ENCODE measurements at regions not wholly inside any gene's neighbourhood (a gene's known extent, or its start where the extent isn't known, plus 50 kb on each side); places are given as distances from the start of the nearest gene placed in this dataset.

GRCh38 chr18:46268671-46269070 is 164.5 kb downstream of the HAUS1 start:
- no peak for DNase-seq

- DNase-seq: no peak
These were observed 165.1 kb downstream of the HAUS1 start for GRCh38 chr18:46269275-46269674.

- no peak for DNase-seq
These were observed 167.3 kb downstream of the HAUS1 start for GRCh38 chr18:46271488-46271887.

GRCh38 chr18:46273861-46274260 is 169.7 kb downstream of the HAUS1 start:
- no peak for DNase-seq

GRCh38 chr18:46274266-46274665 is 170.1 kb downstream of the HAUS1 start:
- DNase-seq: no peak

- DNase-seq: no peak
These were observed 171.2 kb downstream of the HAUS1 start for GRCh38 chr18:46275370-46275769.

GRCh38 chr18:46276748-46277147 is 172.6 kb downstream of the HAUS1 start:
- no peak for DNase-seq

GRCh38 chr18:46278481-46279465 is 174.6 kb downstream of the HAUS1 start:
- DNase-seq: no peak

- no peak for DNase-seq
These were observed 175.5 kb downstream of the HAUS1 start for GRCh38 chr18:46279673-46280072.

- DNase-seq: peak; percentile 37
These were observed 177.3 kb downstream of the HAUS1 start for GRCh38 chr18:46281185-46282176.

GRCh38 chr18:46282177-46282570 is 178.0 kb downstream of the HAUS1 start:
- no peak for DNase-seq

GRCh38 chr18:46282646-46283045 is 178.5 kb downstream of the HAUS1 start:
- no peak for DNase-seq

- no peak for DNase-seq
These were observed 179.1 kb downstream of the HAUS1 start for GRCh38 chr18:46283268-46283667.

GRCh38 chr18:46283895-46284295 is 179.7 kb downstream of the HAUS1 start:
- no peak for DNase-seq

GRCh38 chr18:46289463-46289862 is 185.3 kb downstream of the HAUS1 start:
- no peak for DNase-seq

- no peak for DNase-seq
These were observed 185.7 kb downstream of the HAUS1 start for GRCh38 chr18:46289931-46290330.

GRCh38 chr18:46290440-46291020 is 186.3 kb downstream of the HAUS1 start:
- no peak for DNase-seq

GRCh38 chr18:46291149-46291548 is 187.0 kb downstream of the HAUS1 start:
- DNase-seq: no peak

- no peak for DNase-seq
These were observed 189.6 kb downstream of the HAUS1 start for GRCh38 chr18:46293742-46294181.

GRCh38 chr18:46294318-46294717 is 190.1 kb downstream of the HAUS1 start:
- DNase-seq: no peak

GRCh38 chr18:46294751-46295150 is 190.6 kb downstream of the HAUS1 start:
- no peak for DNase-seq

GRCh38 chr18:46295416-46295815 is 191.2 kb downstream of the HAUS1 start:
- no peak for DNase-seq

GRCh38 chr18:46296656-46297055 is 192.5 kb downstream of the HAUS1 start:
- no peak for DNase-seq
